Activated CD4-positive, alpha-beta T cell treated with anti-CD3 and anti-CD28 coated beads for 48 hours (primary cell): ENCODE measurements at regions not wholly inside any gene's neighbourhood (a gene's known extent, or its start where the extent isn't known, plus 50 kb on each side); places are given as distances from the start of the nearest gene placed in this dataset.
A peak's percentile ranks its signal among the peaks of the same experiment; 100 is the strongest.
"Not testable (repeated sequence)": the region's sequence is repeated elsewhere in the genome, so short reads cannot be mapped to it uniquely, and the experiment has no call there.

Experiments
- DNase-seq: peaks from one replicate; pipeline ENCODE4 v3.0.0-alpha.2; 2020

DNA sequence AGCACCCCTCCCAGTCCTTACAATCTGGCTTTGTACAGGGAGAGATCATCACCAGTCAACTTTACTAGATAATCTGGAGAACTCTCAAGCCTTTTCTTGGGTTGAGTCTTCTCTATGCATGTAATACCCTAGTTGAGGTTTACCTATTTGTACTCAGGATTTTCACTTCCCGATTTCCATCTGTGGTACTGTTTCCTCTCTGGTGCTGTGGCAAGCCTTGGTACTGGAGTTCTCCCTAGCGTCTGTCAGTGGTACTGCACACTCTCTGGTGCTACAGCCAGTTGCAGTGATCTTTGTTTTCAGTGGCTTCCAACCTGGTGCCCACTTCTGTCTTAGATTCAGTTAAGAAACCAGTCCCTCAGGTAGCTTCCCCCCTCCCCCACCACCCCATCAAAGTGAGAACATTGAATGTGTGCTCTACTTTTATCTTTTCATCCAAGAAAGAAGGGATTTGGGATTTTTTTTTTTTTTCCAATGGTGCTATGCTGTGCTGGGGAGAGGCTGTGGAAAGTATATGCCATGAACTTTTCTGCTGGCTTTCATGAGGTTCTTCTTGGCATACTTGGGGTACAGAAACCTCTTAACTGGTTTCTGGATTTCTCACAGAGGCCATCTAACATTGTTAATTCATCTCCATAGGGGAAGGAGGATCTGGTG is 69.4 kb upstream of the EVL start:
- peak; percentile 78 for DNase-seq

DNA sequence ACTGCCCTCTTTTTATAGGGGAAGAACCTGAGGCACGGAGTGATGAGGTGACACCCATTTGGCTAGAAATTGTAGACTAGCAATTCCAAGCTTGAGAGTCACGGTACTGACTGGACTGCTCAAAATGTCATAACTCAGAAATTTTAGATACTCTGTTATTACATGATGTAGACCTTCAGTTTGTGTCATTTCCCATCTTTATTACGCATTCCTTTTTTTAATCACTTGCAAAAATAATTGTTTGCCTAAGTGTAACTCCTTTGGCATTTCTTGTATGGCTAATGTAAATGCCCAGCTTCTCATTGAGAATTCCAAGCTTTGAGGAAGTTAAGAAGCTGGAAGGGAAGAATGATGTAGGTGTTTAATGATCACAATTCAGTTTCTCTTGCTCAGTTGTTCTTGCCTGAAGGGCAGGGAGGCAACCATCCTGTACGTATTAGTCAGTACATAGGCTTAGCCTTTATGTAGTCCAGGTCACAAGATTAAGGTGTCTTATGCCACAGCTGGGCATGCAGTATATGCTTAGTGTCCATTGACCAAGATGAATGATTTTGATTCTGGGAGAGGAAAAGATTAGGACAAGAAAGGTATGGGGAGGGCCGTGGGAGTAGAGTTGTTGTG is 68.2 kb upstream of the EVL start:
- DNase-seq = no peak

DNA sequence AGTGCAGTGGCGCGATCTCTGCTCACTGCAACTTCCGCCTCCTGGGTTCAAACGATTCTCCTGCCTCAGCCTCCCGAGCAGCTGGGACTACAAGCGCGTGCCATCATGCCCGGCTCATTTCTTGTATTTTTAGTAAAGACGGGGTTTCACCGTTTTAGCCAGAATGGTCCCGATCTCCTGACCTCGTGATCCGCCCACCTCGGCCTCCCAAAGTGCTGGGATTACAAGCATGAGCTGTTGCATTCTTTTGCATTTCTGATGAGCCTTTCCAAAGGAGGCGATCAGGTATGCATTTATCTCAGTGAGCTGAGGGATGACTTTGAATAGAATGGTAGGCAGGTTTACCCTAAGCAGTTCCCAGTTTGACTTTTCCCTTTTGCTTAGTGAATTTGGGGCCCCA is 64.8 kb upstream of the EVL start:
- not testable (repeated sequence) for DNase-seq

GRCh38 chr14:100004392-100004791 is 60.8 kb upstream of the EVL start:
- no peak for DNase-seq

DNA sequence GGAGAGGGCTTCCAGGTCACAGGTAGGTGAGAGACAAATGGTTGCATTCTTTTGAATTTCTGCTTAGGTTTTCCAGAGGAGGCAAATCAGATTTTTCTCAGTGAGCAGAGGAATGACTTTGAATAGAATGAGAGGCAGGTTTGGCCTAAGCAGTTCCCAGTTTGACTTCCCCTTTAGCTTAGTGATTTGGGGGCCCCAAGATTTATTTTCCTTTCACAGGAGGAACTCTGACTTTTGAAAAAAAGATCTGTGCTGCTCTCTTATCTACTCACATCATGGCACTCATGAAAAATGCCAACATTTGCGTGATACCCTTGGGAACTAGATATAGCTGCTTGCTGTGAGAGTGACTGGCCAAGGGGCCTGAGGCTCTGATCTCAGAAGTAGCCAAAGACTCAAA is 58.0 kb upstream of the EVL start:
- no peak for DNase-seq

DNA sequence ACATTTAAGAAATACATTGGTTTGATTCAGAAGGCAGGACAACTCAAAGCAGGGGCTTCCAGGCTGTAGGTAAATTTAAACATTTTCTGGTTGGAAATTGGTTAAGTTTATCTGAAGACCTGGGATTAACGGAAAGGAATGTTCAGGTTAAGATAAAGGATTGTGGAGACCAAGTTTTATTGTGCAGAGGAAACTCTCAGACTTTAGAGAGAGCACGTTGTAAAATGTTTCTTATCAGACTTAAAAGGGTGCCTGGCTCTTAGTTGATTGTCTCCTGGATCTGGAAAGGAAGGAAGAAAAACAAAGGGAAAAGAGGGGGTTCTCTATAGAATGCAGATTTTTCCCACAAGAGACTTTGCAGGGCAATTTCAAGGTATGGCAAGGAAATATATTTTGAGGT is 55.4 kb upstream of the EVL start:
- not testable (repeated sequence) for DNase-seq

DNA sequence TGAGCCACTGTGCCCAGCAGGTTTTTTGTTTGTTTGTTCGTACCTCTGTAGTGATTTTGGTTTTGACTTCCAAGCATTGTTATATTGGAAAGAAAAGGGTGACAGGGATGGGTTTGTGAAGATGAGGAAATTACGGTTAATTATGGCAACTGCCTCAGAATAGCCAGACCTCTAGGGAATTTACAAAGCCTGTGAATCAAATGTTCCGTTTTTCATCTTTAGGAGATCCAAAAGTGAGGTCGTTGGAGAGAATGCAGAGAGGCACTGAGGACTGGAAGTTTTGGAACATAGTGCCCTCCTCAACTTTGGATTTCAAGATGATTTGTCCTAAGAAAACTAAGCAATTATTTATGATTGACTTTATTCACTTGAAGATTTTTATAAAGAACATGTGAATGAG is 54.5 kb upstream of the EVL start:
- no peak for DNase-seq

GRCh38 chr14:100011628-100012325 is 53.4 kb upstream of the EVL start:
- DNase-seq = no peak

- no peak for DNase-seq
These were observed 52.5 kb upstream of the EVL start for GRCh38 chr14:100012478-100013327.

DNA sequence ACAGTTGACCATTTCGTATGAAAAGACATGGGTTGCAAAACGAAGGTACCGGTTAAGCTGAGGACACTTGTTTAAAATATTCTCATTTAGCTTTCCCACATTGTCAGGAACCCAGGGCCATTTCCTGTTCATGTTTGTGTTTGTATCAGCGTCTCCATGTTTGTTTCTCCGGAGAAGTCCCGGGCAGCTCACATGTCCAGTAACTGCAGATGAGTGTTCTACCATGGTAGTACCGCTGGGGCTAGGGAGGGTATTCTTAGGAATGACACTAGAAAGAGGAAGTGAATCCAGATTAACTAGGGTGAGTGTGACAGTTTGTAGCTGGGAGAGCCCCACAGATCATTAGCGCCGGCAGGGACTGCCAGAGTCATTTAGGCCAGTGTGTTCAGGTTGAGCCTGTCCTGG is 50.0 kb upstream of the EVL start:
- no peak for DNase-seq
